ENCODE measurements at regions not wholly inside any gene's neighbourhood (a gene's known extent, or its start where the extent isn't known, plus 50 kb on each side); places are given as distances from the start of the nearest gene placed in this dataset.

GRCh38 chr16:59470556-59470955 is 736.4 kb upstream of the GOT2 start:
- TF ChIP-seq PHF8 (IDR thresholded peaks at IDR 0.05; ENCODE audit: borderline replicate concordance, low read depth) (no peak), REST (IDR thresholded peaks at IDR 0.05) (no peak), MYC (IDR thresholded peaks at IDR 0.05; ENCODE audit: borderline replicate concordance, low read length) (no peak), RFX5 (IDR thresholded peaks at IDR 0.05) (no peak), POLR2A (IDR thresholded peaks at IDR 0.05; ENCODE audit: low read length) (no peak), CTCF (IDR thresholded peaks at IDR 0.05) (no peak), EP300 (IDR thresholded peaks at IDR 0.05) (no peak)
